Spleen (tissue), 11 donors: ENCODE measurements at regions not wholly inside any gene's neighbourhood (a gene's known extent, or its start where the extent isn't known, plus 50 kb on each side); places are given as distances from the start of the nearest gene placed in this dataset.

Source experiments
- DNase-seq: peaks from one replicate; pipeline ENCODE4 v3.0.0-alpha.2; 2020
- H3K27ac ChIP-seq, 8 donors: fragments of 200-600 bp; sonication (generic) in 7 of 8; 1 replicate in 4 of 8; 2 replicates in 4 of 8; pipeline versions ENCODE4 v1.5.0 to v1.8.0; 2016 to 2021; ENCODE audit warnings: inconsistent platforms in 4 of 8, mild to moderate bottlenecking in 4 of 8, moderate library complexity in 1 of 8
- H3K27me3 ChIP-seq, 7 donors: fragments of 200-600 bp; sonication (generic) in 6 of 7; replicated peaks in 1 of 7; 1 replicate in 4 of 7; 2 replicates in 3 of 7; pipeline versions ENCODE4 v1.5.0 to v1.8.0; 2016 to 2021; ENCODE audit warnings: inconsistent platforms in 3 of 7, mild to moderate bottlenecking in 1 of 7
- H3K36me3 ChIP-seq, 6 donors: fragments of 200-600 bp; sonication (generic) in 5 of 6; 1 replicate in 4 of 6; 2 replicates in 2 of 6; pipeline versions ENCODE4 v1.5.0 to v1.8.0; 2016 to 2021; ENCODE audit warnings: inconsistent platforms in 2 of 6
- H3K4me1 ChIP-seq, 6 donors: fragments of 200-600 bp; sonication (generic) in 5 of 6; 1 replicate in 3 of 6; 2 replicates in 3 of 6; pipeline versions ENCODE4 v1.5.0 to v1.8.0; 2016 to 2021; ENCODE audit warnings: inconsistent platforms in 3 of 6
- H3K4me3 ChIP-seq, 8 donors: fragments of 200-600 bp; sonication (generic) in 7 of 8; 1 replicate in 4 of 8; 2 replicates in 4 of 8; pipeline versions ENCODE4 v1.5.0 to v1.8.0; 2016 to 2021; ENCODE audit warnings: inconsistent platforms in 4 of 8, mild to moderate bottlenecking in 4 of 8, moderate library complexity in 2 of 8
- H3K9me3 ChIP-seq, 8 donors: fragments of 200-600 bp; sonication (generic) in 7 of 8; 1 replicate in 4 of 8; 2 replicates in 4 of 8; pipeline versions ENCODE4 v1.5.0 to v1.8.0; 2016 to 2021; ENCODE audit warnings: inconsistent platforms in 4 of 8
- CTCF ChIP-seq, 11 experiments: fragments of 200-600 bp in 7 of 11; fragments of 450-650 bp in 4 of 11; sonication (generic) in 4 of 11; IDR thresholded peaks in 8 of 11; conservative IDR thresholded peaks in 3 of 11; 1 replicate in 7 of 11; 2 replicates in 4 of 11; pipeline versions ENCODE4 v1.4.0 to v1.8.0; 2016 to 2021; ENCODE audit warnings: antibody characterized with exemption in 11 of 11, inconsistent platforms in 4 of 11, mild to moderate bottlenecking in 1 of 11
- POLR2A ChIP-seq, 3 donors: fragments of 450-650 bp; IDR thresholded peaks; one replicate each; pipeline ENCODE4 v1.5.1; 2017; ENCODE audit warnings: antibody characterized with exemption in 3 of 3, mild to moderate bottlenecking in 1 of 3
- POLR2AphosphoS5 ChIP-seq, 3 donors: sonication (generic); formaldehyde crosslinking; IDR thresholded peaks; one replicate each; pipeline ENCODE4 v1.5.1; 2017; ENCODE audit warnings: antibody characterized with exemption in 3 of 3
- WGBS, 5 donors: extraction: QIAGEN DNeasy Blood & Tissue Kit in 3 of 5; methylation state at CpG; one replicate each; pipeline versions ENCODE4 v1.1.5 to v1.1.7; 2013 to 2018; 5-methylcytosine and 5-hydroxymethylcytosine counted together
- intact Hi-C: fragments of 100-400 bp; cut with DNase I; formaldehyde crosslinking; loops from one replicate; pipeline ENCODE4 v1.15.0; 2023; ENCODE audit warnings: low total_unique reads
- donor health status: healthy with polysubstance abuse.
- donor health status: DM: no; HTN: no; CAD: no; lungs with moderate emphysema.
- donor health status: DM: no; HTN: no; CAD: no.
- donor health status: Bipolar disorder and iron deficiency.
- donor health status: healthy.
- donor health status: DM: no; HTN: no; CAD: no.
- donor health status: DM: yes; HTN: yes; CAD: no.

DNA sequence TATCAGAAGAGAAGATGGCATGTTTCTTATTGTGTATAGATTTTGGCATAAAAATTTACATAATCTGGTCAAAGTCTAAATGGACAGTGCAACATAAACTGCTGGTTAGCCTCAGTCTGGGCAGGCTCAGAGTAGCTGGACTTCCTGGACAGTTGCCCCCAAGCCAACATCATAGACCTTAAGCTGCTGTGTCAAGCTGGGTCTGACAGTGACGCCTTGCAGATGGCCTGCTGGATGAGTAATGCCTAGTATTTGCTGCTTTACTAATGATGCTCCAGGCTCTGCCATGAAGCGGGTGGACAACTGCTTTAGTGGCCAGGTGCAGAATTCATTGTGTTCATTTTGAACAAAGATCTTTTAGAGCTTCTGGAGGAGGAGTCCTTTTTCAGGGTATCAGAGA is 603.7 kb upstream of the ZEB2 start:
- Histone ChIP-seq H3K27ac (no peak overlapping the region), H3K4me1 (no peaks in the 10 kb centered on the region), H3K4me3 (no peak overlapping the region), H3K27me3 (no peaks in the 10 kb centered on the region), H3K36me3 (no peaks in the 10 kb centered on the region), H3K9me3 (no peaks in the 10 kb centered on the region)
- intact Hi-C loops = no loop called here
- no peak for TF ChIP-seq POLR2A (IDR thresholded peaks at IDR 0.05)
- TF ChIP-seq CTCF (IDR thresholded peaks at IDR 0.05 in 8 of 11, conservative IDR thresholded peaks at IDR 0.05 in 3 of 11) = no peak
- WGBS, 5 donors = 86 to 98% (median 89%) methylated on average over 2 of the region's 2 CpGs
- DNase-seq = no peak

- 56 to 80% (median 67%) methylated on average over 1 of the region's 1 CpG for WGBS, 5 donors
These were observed 599.3 kb upstream of the ZEB2 start for GRCh38 chr2:145119225-145119624.

DNA sequence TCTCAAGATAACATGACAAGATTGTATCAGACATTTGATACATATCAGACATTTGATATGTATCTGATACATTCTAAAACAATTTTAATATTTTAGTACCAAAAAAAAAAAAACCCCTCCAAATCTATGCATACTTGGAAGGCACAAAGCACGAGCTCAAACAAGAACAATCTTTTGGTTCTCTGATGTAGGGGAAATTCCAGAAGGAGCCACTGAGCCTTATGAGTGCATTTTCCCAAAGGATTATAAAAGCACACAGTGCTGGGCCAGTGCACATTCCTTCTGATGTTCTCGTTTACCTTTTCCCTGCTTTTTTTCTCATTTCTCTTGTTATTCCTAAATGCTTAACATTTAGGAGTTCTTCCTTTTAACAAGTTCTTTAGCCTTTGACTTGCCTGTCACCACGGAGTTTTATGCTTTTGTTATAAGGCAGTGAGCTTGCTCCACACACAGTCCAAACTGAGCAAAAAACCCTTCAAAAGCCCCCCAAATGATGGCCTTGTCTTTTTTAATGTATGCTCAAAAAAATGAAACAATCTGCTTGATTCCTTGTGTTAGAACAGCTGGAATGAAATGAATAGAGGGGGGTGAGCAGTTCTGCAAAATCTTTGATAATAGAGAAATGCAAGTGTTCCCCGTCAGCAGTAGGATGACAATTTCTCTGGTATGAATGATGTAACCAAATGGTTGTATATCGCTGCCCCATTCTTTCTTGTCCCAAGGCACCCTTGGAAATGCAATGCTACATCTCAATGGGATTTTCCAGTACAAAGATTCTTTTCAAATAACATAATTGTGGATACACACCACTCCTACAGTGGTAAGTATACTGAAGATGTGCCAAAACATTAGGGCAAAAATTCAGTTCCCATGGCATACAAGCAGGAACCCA is 597.2 kb upstream of the ZEB2 start:
- TF ChIP-seq CTCF (IDR thresholded peaks at IDR 0.05 in 8 of 11, conservative IDR thresholded peaks at IDR 0.05 in 3 of 11) (no peak), POLR2AphosphoS5 (IDR thresholded peaks at IDR 0.05) (no peak), POLR2A (IDR thresholded peaks at IDR 0.05) (no peak)
- Histone ChIP-seq H3K9me3 (no peaks in the 10 kb centered on the region), H3K4me3 (no peak overlapping the region), H3K27ac (no peak overlapping the region), H3K36me3 (no peaks in the 10 kb centered on the region), H3K27me3 (no peaks in the 10 kb centered on the region), H3K4me1 (no peaks in the 10 kb centered on the region)
- intact Hi-C loops = no loop called here
- no peak for DNase-seq
- 68 to 86% (median 81%) methylated on average over 5 of the region's 5 CpGs for WGBS, 5 donors

More at GRCh38 chr2:145119225-145119624, 599.3 kb upstream of the ZEB2 start:
- intact Hi-C loops = no loop called here
- H3K9me3 ChIP-seq = no peaks in the 10 kb centered on the region
- no peaks in the 10 kb centered on the region for H3K4me1 ChIP-seq
- no peak for TF ChIP-seq CTCF (IDR thresholded peaks at IDR 0.05 in 8 of 11, conservative IDR thresholded peaks at IDR 0.05 in 3 of 11)
- TF ChIP-seq POLR2AphosphoS5 (IDR thresholded peaks at IDR 0.05) = no peak
- TF ChIP-seq POLR2A (IDR thresholded peaks at IDR 0.05) = no peak
- H3K27me3 ChIP-seq = no peaks in the 10 kb centered on the region
- no peak overlapping the region for H3K27ac ChIP-seq
- no peak for DNase-seq
- H3K4me3 ChIP-seq = no peak overlapping the region
- H3K36me3 ChIP-seq = no peaks in the 10 kb centered on the region

DNA sequence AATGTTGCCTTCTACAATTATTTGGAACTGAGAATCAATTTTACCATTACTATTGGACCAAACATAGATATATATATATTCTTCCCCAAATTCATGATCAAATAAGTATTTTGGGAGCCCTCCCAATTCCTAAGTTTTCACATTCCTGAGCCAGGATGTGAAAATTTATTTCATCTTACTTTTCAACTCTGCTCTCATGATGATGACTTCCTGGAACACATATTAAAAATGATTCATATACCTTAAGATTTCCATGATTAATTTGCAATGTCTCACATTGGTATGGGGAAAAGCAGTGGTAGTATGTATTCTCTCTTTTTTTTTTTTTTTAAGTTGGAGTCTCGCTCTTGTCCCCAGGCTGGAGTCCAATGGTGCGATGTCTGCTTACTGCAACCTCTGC is 596.1 kb upstream of the ZEB2 start:
- 95 to 98% (median 96%) methylated on average over 2 of the region's 2 CpGs for WGBS, 5 donors
- Histone ChIP-seq H3K27me3 (no peaks in the 10 kb centered on the region), H3K27ac (no peak overlapping the region), H3K36me3 (no peaks in the 10 kb centered on the region), H3K4me3 (no peak overlapping the region), H3K4me1 (no peaks in the 10 kb centered on the region), H3K9me3 (peaks cover 0 to 7% (median 0%) of the 10 kb centered on the region in 8 donors)
- no peak for DNase-seq
- TF ChIP-seq CTCF (IDR thresholded peaks at IDR 0.05 in 8 of 11, conservative IDR thresholded peaks at IDR 0.05 in 3 of 11) (no peak), POLR2A (IDR thresholded peaks at IDR 0.05) (no peak), POLR2AphosphoS5 (IDR thresholded peaks at IDR 0.05) (no peak)
- intact Hi-C loops = no loop called here
